AG09319 (cell line): ENCODE measurements at regions not wholly inside any gene's neighbourhood (a gene's known extent, or its start where the extent isn't known, plus 50 kb on each side); places are given as distances from the start of the nearest gene placed in this dataset.
"Not testable (repeated sequence)": the region's sequence is repeated elsewhere in the genome, so short reads cannot be mapped to it uniquely, and the experiment has no call there.

Source experiments
- DNase-seq: peaks from one replicate; pipeline ENCODE4 v3.0.0-alpha.2; 2010; ENCODE audit warnings: low read depth; ENCODE audit errors: extremely low read depth

GRCh38 chr1:120608314-120609014 is 115.3 kb upstream of the NBPF26 start:
- DNase-seq, result not testable (repeated sequence)

GRCh38 chr1:120609015-120609573 is 114.7 kb upstream of the NBPF26 start:
- DNase-seq, result not testable (repeated sequence)

GRCh38 chr1:120609834-120610233 is 113.9 kb upstream of the NBPF26 start:
- not testable (repeated sequence) for DNase-seq

- DNase-seq, result not testable (repeated sequence)
Measured at GRCh38 chr1:120614931-120615639, 108.7 kb upstream of the NBPF26 start.

- DNase-seq, result not testable (repeated sequence)
Measured at GRCh38 chr1:120617493-120617892, 106.3 kb upstream of the NBPF26 start.

- not testable (repeated sequence) for DNase-seq
Measured at GRCh38 chr1:120619867-120620692, 103.7 kb upstream of the NBPF26 start.

- DNase-seq, result not testable (repeated sequence)
Measured at GRCh38 chr1:120620693-120620969, 103.1 kb upstream of the NBPF26 start.

- DNase-seq, result not testable (repeated sequence)
Measured at GRCh38 chr1:120621278-120621677, 102.5 kb upstream of the NBPF26 start.

GRCh38 chr1:120623539-120623938 is 100.2 kb upstream of the NBPF26 start:
- DNase-seq, result not testable (repeated sequence)

- DNase-seq, result not testable (repeated sequence)
Measured at GRCh38 chr1:120624565-120625064, 99.1 kb upstream of the NBPF26 start.

- DNase-seq, result not testable (repeated sequence)
Measured at GRCh38 chr1:120629832-120630455, 93.8 kb upstream of the NBPF26 start.

GRCh38 chr1:120634816-120635806 is 88.6 kb upstream of the NBPF26 start:
- DNase-seq, result not testable (repeated sequence)

- DNase-seq, result not testable (repeated sequence)
Measured at GRCh38 chr1:120640261-120641013, 83.3 kb upstream of the NBPF26 start.

GRCh38 chr1:120641014-120641302 is 82.8 kb upstream of the NBPF26 start:
- not testable (repeated sequence) for DNase-seq

- not testable (repeated sequence) for DNase-seq
Measured at GRCh38 chr1:120647182-120647581, 76.6 kb upstream of the NBPF26 start.

- DNase-seq, result not testable (repeated sequence)
Measured at GRCh38 chr1:120648915-120649623, 74.7 kb upstream of the NBPF26 start.

- not testable (repeated sequence) for DNase-seq
Measured at GRCh38 chr1:120649730-120650129, 74.0 kb upstream of the NBPF26 start.

- not testable (repeated sequence) for DNase-seq
Measured at GRCh38 chr1:120654114-120654513, 69.6 kb upstream of the NBPF26 start.
